Breast epithelium (tissue), 3 donors: ENCODE measurements at regions not wholly inside any gene's neighbourhood (a gene's known extent, or its start where the extent isn't known, plus 50 kb on each side); places are given as distances from the start of the nearest gene placed in this dataset.
"Not testable (repeated sequence)": the region's sequence is repeated elsewhere in the genome, so short reads cannot be mapped to it uniquely, and the experiment has no call there.

ENCODE experiments used
- POLR2A ChIP-seq: fragments of 450-650 bp; IDR thresholded peaks from one replicate; pipeline ENCODE4 v1.6.1; 2016; ENCODE audit warnings: antibody characterized with exemption, mild to moderate bottlenecking, moderate library complexity
- POLR2AphosphoS5 ChIP-seq, 3 donors: sonication (generic); formaldehyde crosslinking; IDR thresholded peaks; one replicate each; pipeline ENCODE4 v1.6.1; 2017; ENCODE audit warnings: antibody characterized with exemption in 3 of 3
- TF ChIP-seq, protein P1 (sequence below), 3 donors: fragments of 450-650 bp; IDR thresholded peaks; one replicate each; pipeline ENCODE4 v1.5.1; 2016 to 2017; ENCODE audit warnings: antibody characterized with exemption in 3 of 3, mild to moderate bottlenecking in 3 of 3, moderate library complexity in 3 of 3

DNA sequence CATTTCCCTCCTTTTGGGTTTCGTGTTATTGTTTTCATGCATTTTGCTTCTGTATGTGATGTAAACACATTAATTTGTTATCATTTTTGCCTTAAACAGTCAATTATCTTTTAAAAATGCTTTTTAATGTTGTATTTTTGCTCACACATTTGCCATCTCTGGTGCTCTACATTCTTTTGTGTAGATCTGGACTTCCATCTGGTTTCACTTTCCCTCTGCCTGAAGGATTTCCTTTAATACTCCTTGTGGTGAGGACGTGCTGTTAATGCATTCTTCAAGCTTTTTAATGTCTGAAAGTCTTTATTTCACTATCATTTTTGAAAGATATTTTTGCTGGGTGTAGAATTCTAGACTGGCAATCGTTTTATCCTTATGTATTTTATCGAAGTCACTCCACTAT is 3945.9 kb upstream of the OR11H1 start:
- TF ChIP-seq, protein P1, sequence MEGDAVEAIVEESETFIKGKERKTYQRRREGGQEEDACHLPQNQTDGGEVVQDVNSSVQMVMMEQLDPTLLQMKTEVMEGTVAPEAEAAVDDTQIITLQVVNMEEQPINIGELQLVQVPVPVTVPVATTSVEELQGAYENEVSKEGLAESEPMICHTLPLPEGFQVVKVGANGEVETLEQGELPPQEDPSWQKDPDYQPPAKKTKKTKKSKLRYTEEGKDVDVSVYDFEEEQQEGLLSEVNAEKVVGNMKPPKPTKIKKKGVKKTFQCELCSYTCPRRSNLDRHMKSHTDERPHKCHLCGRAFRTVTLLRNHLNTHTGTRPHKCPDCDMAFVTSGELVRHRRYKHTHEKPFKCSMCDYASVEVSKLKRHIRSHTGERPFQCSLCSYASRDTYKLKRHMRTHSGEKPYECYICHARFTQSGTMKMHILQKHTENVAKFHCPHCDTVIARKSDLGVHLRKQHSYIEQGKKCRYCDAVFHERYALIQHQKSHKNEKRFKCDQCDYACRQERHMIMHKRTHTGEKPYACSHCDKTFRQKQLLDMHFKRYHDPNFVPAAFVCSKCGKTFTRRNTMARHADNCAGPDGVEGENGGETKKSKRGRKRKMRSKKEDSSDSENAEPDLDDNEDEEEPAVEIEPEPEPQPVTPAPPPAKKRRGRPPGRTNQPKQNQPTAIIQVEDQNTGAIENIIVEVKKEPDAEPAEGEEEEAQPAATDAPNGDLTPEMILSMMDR (IDR thresholded peaks at IDR 0.05): not testable (repeated sequence)
- TF ChIP-seq POLR2A; POLR2AphosphoS5 (IDR thresholded peaks at IDR 0.05): not testable (repeated sequence)
